ENCODE measurements at regions not wholly inside any gene's neighbourhood (a gene's known extent, or its start where the extent isn't known, plus 50 kb on each side); places are given as distances from the start of the nearest gene placed in this dataset.

GRCh38 chr16:5601957-5602356 is 504.4 kb upstream of the EEF2KMT start:
- Histone ChIP-seq H3K36me3 (ENCODE audit: low read length) (no peaks in the 10 kb centered on the region), H2AFZ (ENCODE audit: low read depth, low read length, severe bottlenecking) (no peak overlapping the region), H3K27ac (ENCODE audit: low read depth, low read length) (no peak overlapping the region), H3K79me2 (ENCODE audit: insufficient read depth, low read length) (no peaks in the 10 kb centered on the region), H4K20me1 (ENCODE audit: low read depth, low read length) (no peaks in the 10 kb centered on the region), H3K9me3 (ENCODE audit: insufficient read depth, low read length) (no peaks in the 10 kb centered on the region), H3K4me2 (ENCODE audit: low read depth, low read length, poor library complexity, severe bottlenecking) (no peak overlapping the region), H3K27me3 (ENCODE audit: low read length) (no peaks in the 10 kb centered on the region), H3K4me3 (ENCODE audit: insufficient read depth, low read length, poor library complexity, severe bottlenecking) (no peak overlapping the region), H3F3A (ENCODE audit: insufficient read depth) (no peaks in the 10 kb centered on the region), H3K9me2 (replicated peaks; ENCODE audit: insufficient read depth, low read length) (no peaks in the 10 kb centered on the region), H3K9ac (ENCODE audit: low read length) (no peak overlapping the region)
- no peak for TF ChIP-seq CTCF (IDR thresholded peaks at IDR 0.05; ENCODE audit: insufficient read depth, low read length, poor library complexity, severe bottlenecking)
- no peak for TF ChIP-seq EZH2phosphoT487 (conservative IDR thresholded peaks at IDR 0.05; ENCODE audit: low read length)

GRCh38 chr16:5598793-5599192 is 501.2 kb upstream of the EEF2KMT start:
- Histone ChIP-seq H3K9ac (ENCODE audit: low read length) (no peak overlapping the region), H3F3A (ENCODE audit: insufficient read depth) (no peaks in the 10 kb centered on the region), H3K4me3 (ENCODE audit: insufficient read depth, low read length, poor library complexity, severe bottlenecking) (no peak overlapping the region), H2AFZ (ENCODE audit: low read depth, low read length, severe bottlenecking) (no peak overlapping the region), H3K27me3 (ENCODE audit: low read length) (no peaks in the 10 kb centered on the region), H4K20me1 (ENCODE audit: low read depth, low read length) (no peaks in the 10 kb centered on the region), H3K36me3 (ENCODE audit: low read length) (no peaks in the 10 kb centered on the region), H3K27ac (ENCODE audit: low read depth, low read length) (no peak overlapping the region), H3K4me2 (ENCODE audit: low read depth, low read length, poor library complexity, severe bottlenecking) (no peak overlapping the region), H3K79me2 (ENCODE audit: insufficient read depth, low read length) (no peaks in the 10 kb centered on the region), H3K9me3 (ENCODE audit: insufficient read depth, low read length) (no peaks in the 10 kb centered on the region), H3K9me2 (replicated peaks; ENCODE audit: insufficient read depth, low read length) (no peaks in the 10 kb centered on the region)
- TF ChIP-seq EZH2phosphoT487 (conservative IDR thresholded peaks at IDR 0.05; ENCODE audit: low read length) (no peak), CTCF (IDR thresholded peaks at IDR 0.05; ENCODE audit: insufficient read depth, low read length, poor library complexity, severe bottlenecking) (no peak)

GRCh38 chr16:5595849-5596248 is 498.3 kb upstream of the EEF2KMT start:
- Histone ChIP-seq H3K79me2 (ENCODE audit: insufficient read depth, low read length) (no peaks in the 10 kb centered on the region), H3K9ac (ENCODE audit: low read length) (no peak overlapping the region), H3K36me3 (ENCODE audit: low read length) (no peaks in the 10 kb centered on the region), H3K27ac (ENCODE audit: low read depth, low read length) (no peak overlapping the region), H4K20me1 (ENCODE audit: low read depth, low read length) (no peaks in the 10 kb centered on the region), H3F3A (ENCODE audit: insufficient read depth) (no peaks in the 10 kb centered on the region), H3K9me2 (replicated peaks; ENCODE audit: insufficient read depth, low read length) (no peaks in the 10 kb centered on the region), H3K9me3 (ENCODE audit: insufficient read depth, low read length) (no peaks in the 10 kb centered on the region), H3K4me3 (ENCODE audit: insufficient read depth, low read length, poor library complexity, severe bottlenecking) (no peak overlapping the region), H3K4me2 (ENCODE audit: low read depth, low read length, poor library complexity, severe bottlenecking) (no peak overlapping the region), H2AFZ (ENCODE audit: low read depth, low read length, severe bottlenecking) (no peak overlapping the region), H3K27me3 (ENCODE audit: low read length) (no peaks in the 10 kb centered on the region)
- TF ChIP-seq CTCF (IDR thresholded peaks at IDR 0.05; ENCODE audit: insufficient read depth, low read length, poor library complexity, severe bottlenecking) (no peak), EZH2phosphoT487 (conservative IDR thresholded peaks at IDR 0.05; ENCODE audit: low read length) (no peak)

DNA sequence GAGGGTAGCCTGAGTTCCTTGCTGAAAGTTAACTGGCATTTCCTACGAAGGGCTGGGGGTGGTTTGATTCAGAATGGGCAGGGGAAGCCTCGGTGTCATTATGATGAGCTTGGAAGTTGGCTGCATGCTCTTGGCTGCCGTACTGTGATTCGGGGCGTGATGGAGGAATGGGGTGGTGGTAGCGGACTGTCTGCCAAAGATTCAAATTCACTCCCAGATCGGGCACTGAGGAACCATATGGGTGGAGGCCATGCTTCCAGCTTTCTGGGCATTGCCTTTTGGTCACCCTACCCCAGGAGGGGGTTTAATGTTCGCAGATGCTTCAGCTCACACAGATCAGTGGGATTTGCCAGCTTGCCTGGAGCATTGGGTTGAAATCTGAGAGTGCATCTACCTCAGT is 492.8 kb upstream of the EEF2KMT start:
- no peaks in the 10 kb centered on the region for H3K27me3 ChIP-seq (ENCODE audit: low read length)
- no peaks in the 10 kb centered on the region for H3K9me3 ChIP-seq (ENCODE audit: insufficient read depth, low read length)
- H3K9ac ChIP-seq (ENCODE audit: low read length), result no peak overlapping the region
- no peak overlapping the region for H3K4me2 ChIP-seq (ENCODE audit: low read depth, low read length, poor library complexity, severe bottlenecking)
- H3K36me3 ChIP-seq (ENCODE audit: low read length), result no peaks in the 10 kb centered on the region
- H3K27ac ChIP-seq (ENCODE audit: low read depth, low read length), result no peak overlapping the region
- H3K4me3 ChIP-seq (ENCODE audit: insufficient read depth, low read length, poor library complexity, severe bottlenecking), result no peak overlapping the region
- TF ChIP-seq EZH2phosphoT487 (conservative IDR thresholded peaks at IDR 0.05; ENCODE audit: low read length) (no peak), CTCF (IDR thresholded peaks at IDR 0.05; ENCODE audit: insufficient read depth, low read length, poor library complexity, severe bottlenecking) (no peak)
- no peaks in the 10 kb centered on the region for H4K20me1 ChIP-seq (ENCODE audit: low read depth, low read length)
- H3K79me2 ChIP-seq (ENCODE audit: insufficient read depth, low read length), result no peaks in the 10 kb centered on the region
- no peaks in the 10 kb centered on the region for H3K9me2 ChIP-seq (replicated peaks; ENCODE audit: insufficient read depth, low read length)
- H3F3A ChIP-seq (ENCODE audit: insufficient read depth), result no peaks in the 10 kb centered on the region
- H2AFZ ChIP-seq (ENCODE audit: low read depth, low read length, severe bottlenecking), result no peak overlapping the region

Data from SU-DHL-6 (cell line).